ENCODE measurements at regions not wholly inside any gene's neighbourhood (a gene's known extent, or its start where the extent isn't known, plus 50 kb on each side); places are given as distances from the start of the nearest gene placed in this dataset.

GRCh38 chr3:194805546-194805945, 119.9 kb downstream of the FAM43A start:
- DNase-seq (ENCODE audit: low spot score): no peak

GRCh38 chr3:194806991-194807630, 121.4 kb downstream of the FAM43A start:
- DNase-seq (ENCODE audit: low spot score): no peak

- DNase-seq (ENCODE audit: low spot score): no peak
These were observed 123.0 kb downstream of the FAM43A start for GRCh38 chr3:194808640-194809097.

- no peak for DNase-seq (ENCODE audit: low spot score)
These were observed 123.7 kb downstream of the FAM43A start for GRCh38 chr3:194809382-194809781.

GRCh38 chr3:194810076-194810475, 124.4 kb downstream of the FAM43A start:
- no peak for DNase-seq (ENCODE audit: low spot score)

DNA sequence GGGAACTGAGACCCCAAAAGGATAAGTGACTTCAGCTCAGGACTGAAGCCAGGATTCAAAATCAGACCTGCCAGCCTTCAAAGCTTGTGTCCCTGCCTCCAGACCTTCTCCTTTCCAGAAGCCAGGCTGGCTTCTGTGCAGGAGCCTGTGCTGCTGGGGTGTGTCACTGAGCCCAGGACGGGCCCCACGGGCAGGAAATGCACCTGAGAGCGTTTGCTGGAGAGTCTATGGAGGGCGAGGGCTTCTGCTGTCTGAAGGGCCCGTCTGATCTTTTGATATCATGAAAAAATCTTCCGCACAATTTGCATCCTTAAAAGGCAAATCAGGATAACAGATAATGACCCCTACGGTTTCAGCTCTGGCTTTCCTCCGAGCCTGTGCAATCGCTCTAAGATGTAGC, 125.4 kb downstream of the FAM43A start:
- DNase-seq (ENCODE audit: low spot score): no peak

DNA sequence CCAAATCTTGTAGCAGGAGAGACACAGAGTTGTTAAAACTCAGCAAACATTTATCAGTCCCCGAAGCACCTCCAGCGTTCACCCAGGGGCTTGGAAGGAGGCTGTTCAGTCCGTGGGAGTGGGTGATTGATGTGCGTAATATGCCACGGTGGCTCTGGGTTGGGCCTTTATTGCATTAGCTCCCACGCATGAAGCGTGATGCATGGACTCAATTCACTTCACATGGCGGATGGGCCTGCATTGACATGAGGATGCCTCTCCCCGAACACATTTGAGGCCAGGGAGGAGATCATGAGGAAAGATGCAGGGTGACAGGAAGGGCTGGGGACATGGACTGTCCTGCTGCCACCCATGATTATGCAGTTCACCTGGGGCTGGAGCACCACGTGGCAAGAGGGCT, 126.5 kb downstream of the FAM43A start:
- DNase-seq (ENCODE audit: low spot score): no peak

- DNase-seq (ENCODE audit: low spot score): no peak
These were observed 129.2 kb downstream of the FAM43A start for GRCh38 chr3:194814878-194815357.

DNA sequence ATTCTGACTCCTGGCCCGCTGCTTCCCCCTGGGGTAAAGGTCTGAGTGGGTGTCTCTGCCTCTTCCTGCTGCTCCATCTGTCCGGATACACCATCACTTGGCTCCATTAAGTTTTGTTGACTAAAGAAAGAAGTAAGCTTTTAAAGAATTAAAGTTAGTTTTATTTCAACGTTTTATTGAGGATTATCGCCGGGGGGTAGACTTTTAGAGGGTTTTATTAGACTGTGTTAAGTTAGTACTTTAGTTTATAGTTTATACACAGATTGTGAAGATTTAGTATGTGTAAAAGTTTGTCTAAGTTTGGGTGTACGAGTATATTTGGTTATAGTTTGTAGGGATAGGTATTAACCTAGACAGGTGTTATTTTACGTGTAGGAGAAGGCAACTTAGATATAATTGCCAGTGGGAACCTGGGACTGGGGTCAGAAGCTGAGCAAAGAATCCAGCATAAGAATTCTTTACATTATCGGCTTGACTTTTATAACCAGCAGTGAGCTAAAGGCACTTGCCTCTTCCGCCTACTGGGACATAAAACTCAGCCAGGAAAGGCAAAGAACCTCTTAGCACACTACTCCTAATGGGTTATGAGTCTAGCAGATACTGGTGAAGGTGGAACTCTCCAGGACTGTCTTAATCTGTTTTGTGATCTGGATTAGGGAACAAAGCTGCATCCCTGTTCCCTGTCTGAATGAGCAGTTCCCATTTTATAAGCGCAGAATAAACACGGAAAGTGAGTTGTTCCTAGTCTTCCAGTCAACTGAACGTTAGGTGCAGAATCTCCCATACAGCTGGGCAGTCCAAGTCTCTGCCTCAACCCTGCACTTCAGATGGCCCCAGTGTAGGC, 131.3 kb downstream of the FAM43A start:
- no peak for DNase-seq (ENCODE audit: low spot score)

GRCh38 chr3:194817592-194817930, 131.9 kb downstream of the FAM43A start:
- DNase-seq (ENCODE audit: low spot score): no peak

GRCh38 chr3:194817936-194818335, 132.3 kb downstream of the FAM43A start:
- no peak for DNase-seq (ENCODE audit: low spot score)

GRCh38 chr3:194824100-194824499, 138.4 kb downstream of the FAM43A start:
- DNase-seq (ENCODE audit: low spot score): no peak

GRCh38 chr3:194824701-194825111, 139.0 kb downstream of the FAM43A start:
- no peak for DNase-seq (ENCODE audit: low spot score)

GRCh38 chr3:194826594-194826993, 140.9 kb downstream of the FAM43A start:
- no peak for DNase-seq (ENCODE audit: low spot score)

DNA sequence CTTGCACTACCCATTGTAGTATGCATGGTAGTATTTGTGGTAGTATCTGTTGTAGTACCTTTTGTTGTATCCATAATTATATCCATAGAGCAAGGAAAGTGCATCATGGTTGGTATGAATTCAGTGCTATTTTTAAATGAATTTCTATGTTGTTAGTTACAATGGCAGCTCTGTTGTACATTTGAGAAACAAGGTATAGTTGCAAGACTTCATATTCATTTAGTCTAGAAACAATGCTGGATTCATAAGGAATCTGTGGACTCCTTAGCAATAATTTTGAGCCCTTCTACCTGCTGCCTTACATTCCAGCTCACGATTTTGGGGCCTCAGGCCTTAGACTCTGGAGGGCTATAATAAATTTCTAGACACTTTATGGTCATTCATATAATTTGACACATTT, 141.8 kb downstream of the FAM43A start:
- DNase-seq (ENCODE audit: low spot score): no peak

DNA sequence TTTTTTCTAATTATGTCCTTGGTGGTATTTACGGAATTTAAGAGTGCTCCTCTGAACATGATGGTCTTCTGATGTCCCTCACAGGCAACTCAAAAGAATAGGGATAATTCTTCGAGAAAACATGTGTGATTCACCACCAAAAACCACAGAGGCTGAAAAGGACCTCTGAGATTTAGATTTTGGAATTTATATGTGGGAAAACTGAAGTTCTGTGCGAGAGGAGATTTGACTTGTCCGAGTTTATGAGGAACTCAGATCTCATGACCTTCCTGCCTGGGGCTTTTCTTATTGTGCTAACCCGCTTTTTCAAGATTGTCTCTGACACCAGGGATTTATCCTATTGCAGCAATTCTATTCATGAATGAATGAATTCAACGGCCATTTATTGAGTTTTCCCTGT, 142.4 kb downstream of the FAM43A start:
- DNase-seq (ENCODE audit: low spot score): no peak

DNA sequence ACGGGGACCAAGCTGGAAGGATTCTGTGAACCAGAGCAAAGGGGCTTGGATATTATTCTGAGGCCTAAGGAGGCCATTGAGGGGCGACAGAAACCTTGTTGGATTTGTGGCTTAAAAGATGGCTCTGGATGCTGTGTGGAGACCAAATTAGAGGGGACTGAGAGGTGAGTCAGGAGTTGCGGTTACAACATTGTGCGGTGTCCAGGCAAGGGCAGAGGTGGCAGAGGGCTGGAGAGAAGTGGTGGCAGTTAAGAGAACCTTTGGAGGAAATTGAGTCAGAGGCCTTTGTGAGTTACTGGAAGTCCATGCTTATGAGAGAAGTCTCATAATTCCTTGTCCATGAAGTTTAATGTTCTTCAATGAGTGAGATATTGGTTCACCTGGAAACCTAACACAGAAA, 143.2 kb downstream of the FAM43A start:
- DNase-seq (ENCODE audit: low spot score): no peak

DNA sequence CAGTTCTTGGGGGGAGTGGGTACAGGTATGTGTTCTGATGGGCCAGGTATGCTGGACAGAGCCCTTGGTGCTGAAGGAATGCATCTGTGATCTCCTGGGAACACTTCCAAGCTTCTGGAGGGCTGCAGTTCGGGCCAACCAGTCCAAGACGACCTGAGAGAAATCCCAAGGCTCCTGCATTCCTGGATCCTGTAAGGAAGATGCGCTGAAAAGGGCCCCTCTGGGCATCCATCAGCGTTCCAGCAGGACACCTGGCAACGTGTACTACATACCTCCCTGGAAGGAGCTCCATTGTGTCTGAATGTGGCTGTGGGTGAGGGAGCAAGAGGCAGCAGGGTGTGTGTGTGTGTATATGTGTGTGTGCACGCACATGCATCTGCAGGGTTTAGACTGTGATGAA, 144.7 kb downstream of the FAM43A start:
- no peak for DNase-seq (ENCODE audit: low spot score)

- no peak for DNase-seq (ENCODE audit: low spot score)
These were observed 145.3 kb downstream of the FAM43A start for GRCh38 chr3:194830978-194831377.

GRCh38 chr3:194832346-194833104, 146.8 kb downstream of the FAM43A start:
- no peak for DNase-seq (ENCODE audit: low spot score)

GRCh38 chr3:194833114-194833910, 147.6 kb downstream of the FAM43A start:
- DNase-seq (ENCODE audit: low spot score): no peak

DNA sequence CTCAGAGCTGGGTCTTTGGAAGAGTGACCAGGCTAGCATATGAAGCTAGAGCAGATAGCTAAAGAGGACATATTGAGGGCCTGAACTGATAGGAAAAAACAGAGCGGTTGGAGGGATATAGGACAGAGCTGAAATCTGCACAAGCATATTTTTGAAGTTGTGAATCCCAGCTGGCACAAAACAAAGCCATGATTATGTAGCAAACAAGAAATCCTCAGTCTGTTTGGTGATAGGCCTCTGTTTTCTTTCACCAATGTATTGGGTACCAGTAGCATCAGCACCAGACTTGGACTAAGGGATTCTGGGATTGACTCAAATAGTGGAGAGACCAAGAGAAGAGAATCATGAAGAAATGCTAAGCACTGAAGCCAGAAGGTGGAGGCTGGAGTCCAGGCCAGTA, 151.0 kb downstream of the FAM43A start:
- DNase-seq (ENCODE audit: low spot score): no peak
